Endodermal cell (in vitro differentiated cells): ENCODE measurements at regions not wholly inside any gene's neighbourhood (a gene's known extent, or its start where the extent isn't known, plus 50 kb on each side); places are given as distances from the start of the nearest gene placed in this dataset.

Source experiments
- DNase-seq: peaks from one replicate; pipeline ENCODE4 v3.0.0-alpha.2; 2017
- H3K27ac ChIP-seq: 2 replicates; pipeline ENCODE4 v1.5.1; 2013; ENCODE audit warnings: mild to moderate bottlenecking, low read depth, low read length, moderate library complexity
- H3K27me3 ChIP-seq: 2 replicates; pipeline ENCODE4 v1.6.1; 2013; ENCODE audit warnings: mild to moderate bottlenecking, low read length, moderate library complexity; ENCODE audit not compliant: insufficient read depth, control insufficient read depth, poor library complexity, severe bottlenecking
- H3K36me3 ChIP-seq: 2 replicates; pipeline ENCODE4 v1.7.0; 2013; ENCODE audit warnings: mild to moderate bottlenecking, low read length, moderate library complexity; ENCODE audit not compliant: control insufficient read depth, insufficient read depth
- H3K4me1 ChIP-seq: one replicate; pipeline ENCODE4 v1.7.0; 2013; ENCODE audit warnings: low read length; ENCODE audit not compliant: control insufficient read depth, insufficient read depth
- H3K4me3 ChIP-seq: 2 replicates; pipeline ENCODE4 v1.5.1; 2013; ENCODE audit warnings: mild to moderate bottlenecking, low read length, moderate library complexity
- H3K9ac ChIP-seq: 2 replicates; pipeline ENCODE4 v1.6.1; 2013; ENCODE audit warnings: mild to moderate bottlenecking, low read length, moderate library complexity; ENCODE audit not compliant: poor library complexity, severe bottlenecking; ENCODE audit errors: extremely low read depth
- H3K9me3 ChIP-seq: 2 replicates; pipeline ENCODE4 v1.6.1; 2013; ENCODE audit warnings: mild to moderate bottlenecking, low read length, moderate library complexity; ENCODE audit not compliant: control insufficient read depth
- H3K27ac Mint-ChIP-seq: 2 replicates; pipeline ENCODE4 v1.8.0; 2020; ENCODE audit warnings: mixed read lengths
- H3K27me3 Mint-ChIP-seq: 2 replicates; pipeline ENCODE4 v1.8.0; 2021; ENCODE audit warnings: mild to moderate bottlenecking, mixed read lengths; ENCODE audit not compliant: insufficient read depth
- H3K36me3 Mint-ChIP-seq: 2 replicates; pipeline ENCODE4 v1.8.0; 2020; ENCODE audit warnings: low read depth, mixed read lengths
- H3K4me1 Mint-ChIP-seq: 2 replicates; pipeline ENCODE4 v1.8.0; 2020; ENCODE audit warnings: mixed read lengths
- H3K4me3 Mint-ChIP-seq: 2 replicates; pipeline ENCODE4 v1.8.0; 2020; ENCODE audit warnings: mild to moderate bottlenecking, moderate library complexity, mixed read lengths
- H3K9me3 Mint-ChIP-seq: 2 replicates; pipeline ENCODE4 v1.8.0; 2020; ENCODE audit warnings: mild to moderate bottlenecking, mixed read lengths
- WGBS, 2 experiments: methylation state at CpG; one replicate each; pipeline versions ENCODE4 v1.1.5 to v1.1.7; 2013; ENCODE audit warnings: missing lambda C conversion rate in 2 of 2, mixed read lengths in 1 of 2; ENCODE audit not compliant: insufficient coverage in 1 of 2, insufficient read length in 1 of 2; 5-methylcytosine and 5-hydroxymethylcytosine counted together
- TF ChIP-seq, protein P1 (sequence below): fragments of 200-600 bp; sonication (generic); conservative IDR thresholded peaks from 2 replicates; pipeline ENCODE4 v1.5.0; 2021; ENCODE audit warnings: antibody characterized with exemption, mild to moderate bottlenecking

DNA sequence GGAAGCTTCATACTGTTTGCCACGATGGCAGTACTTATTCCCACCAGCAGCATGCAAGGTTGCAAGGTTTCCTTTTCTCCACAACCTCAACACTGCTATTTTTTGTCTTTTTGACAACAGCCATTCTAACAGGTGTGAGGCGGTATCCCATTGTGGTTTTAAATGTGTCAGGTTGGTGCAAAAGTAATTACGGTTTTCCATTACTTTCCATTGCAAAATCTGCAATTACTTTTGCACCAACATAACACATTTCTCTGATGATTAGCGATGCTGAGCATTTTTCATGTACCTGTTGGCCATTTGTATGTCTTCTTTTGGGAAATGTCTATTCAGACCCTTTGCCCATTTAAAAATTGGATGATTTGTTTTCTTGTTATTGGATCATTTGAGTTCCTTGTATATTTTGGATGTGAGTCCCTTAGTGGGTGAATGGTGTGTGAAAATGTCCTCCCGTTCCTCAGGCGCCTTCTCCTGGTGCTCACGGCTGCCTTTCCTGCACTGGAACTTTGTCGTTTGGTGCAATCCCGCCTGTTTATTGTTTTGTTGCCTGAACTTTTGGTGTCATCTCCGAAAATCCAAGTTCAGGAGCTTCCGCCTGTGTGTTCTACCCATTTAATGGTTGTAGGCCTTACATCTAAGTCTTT, 213.6 kb downstream of the KIF26A start:
- H3K4me1 ChIP-seq: no peaks in the 10 kb centered on the region
- WGBS, 2 experiments: 90 to 93% methylated on average over 10 of the region's 11 CpGs
- H3K36me3 Mint-ChIP-seq: no peaks in the 10 kb centered on the region
- no peak overlapping the region for H3K4me3 ChIP-seq
- DNase-seq: no peak
- no peaks in the 10 kb centered on the region for H3K4me1 Mint-ChIP-seq
- no peak overlapping the region for H3K27ac Mint-ChIP-seq
- TF ChIP-seq, protein P1, sequence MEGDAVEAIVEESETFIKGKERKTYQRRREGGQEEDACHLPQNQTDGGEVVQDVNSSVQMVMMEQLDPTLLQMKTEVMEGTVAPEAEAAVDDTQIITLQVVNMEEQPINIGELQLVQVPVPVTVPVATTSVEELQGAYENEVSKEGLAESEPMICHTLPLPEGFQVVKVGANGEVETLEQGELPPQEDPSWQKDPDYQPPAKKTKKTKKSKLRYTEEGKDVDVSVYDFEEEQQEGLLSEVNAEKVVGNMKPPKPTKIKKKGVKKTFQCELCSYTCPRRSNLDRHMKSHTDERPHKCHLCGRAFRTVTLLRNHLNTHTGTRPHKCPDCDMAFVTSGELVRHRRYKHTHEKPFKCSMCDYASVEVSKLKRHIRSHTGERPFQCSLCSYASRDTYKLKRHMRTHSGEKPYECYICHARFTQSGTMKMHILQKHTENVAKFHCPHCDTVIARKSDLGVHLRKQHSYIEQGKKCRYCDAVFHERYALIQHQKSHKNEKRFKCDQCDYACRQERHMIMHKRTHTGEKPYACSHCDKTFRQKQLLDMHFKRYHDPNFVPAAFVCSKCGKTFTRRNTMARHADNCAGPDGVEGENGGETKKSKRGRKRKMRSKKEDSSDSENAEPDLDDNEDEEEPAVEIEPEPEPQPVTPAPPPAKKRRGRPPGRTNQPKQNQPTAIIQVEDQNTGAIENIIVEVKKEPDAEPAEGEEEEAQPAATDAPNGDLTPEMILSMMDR: no peak
- H3K9ac ChIP-seq: no peak overlapping the region
- H3K27ac ChIP-seq: no peak overlapping the region
- no peaks in the 10 kb centered on the region for H3K27me3 ChIP-seq
- H3K4me3 Mint-ChIP-seq: no peak overlapping the region
- H3K9me3 ChIP-seq: no peaks in the 10 kb centered on the region
- H3K36me3 ChIP-seq: no peaks in the 10 kb centered on the region
- H3K9me3 Mint-ChIP-seq: no peaks in the 10 kb centered on the region
- no peaks in the 10 kb centered on the region for H3K27me3 Mint-ChIP-seq

DNA sequence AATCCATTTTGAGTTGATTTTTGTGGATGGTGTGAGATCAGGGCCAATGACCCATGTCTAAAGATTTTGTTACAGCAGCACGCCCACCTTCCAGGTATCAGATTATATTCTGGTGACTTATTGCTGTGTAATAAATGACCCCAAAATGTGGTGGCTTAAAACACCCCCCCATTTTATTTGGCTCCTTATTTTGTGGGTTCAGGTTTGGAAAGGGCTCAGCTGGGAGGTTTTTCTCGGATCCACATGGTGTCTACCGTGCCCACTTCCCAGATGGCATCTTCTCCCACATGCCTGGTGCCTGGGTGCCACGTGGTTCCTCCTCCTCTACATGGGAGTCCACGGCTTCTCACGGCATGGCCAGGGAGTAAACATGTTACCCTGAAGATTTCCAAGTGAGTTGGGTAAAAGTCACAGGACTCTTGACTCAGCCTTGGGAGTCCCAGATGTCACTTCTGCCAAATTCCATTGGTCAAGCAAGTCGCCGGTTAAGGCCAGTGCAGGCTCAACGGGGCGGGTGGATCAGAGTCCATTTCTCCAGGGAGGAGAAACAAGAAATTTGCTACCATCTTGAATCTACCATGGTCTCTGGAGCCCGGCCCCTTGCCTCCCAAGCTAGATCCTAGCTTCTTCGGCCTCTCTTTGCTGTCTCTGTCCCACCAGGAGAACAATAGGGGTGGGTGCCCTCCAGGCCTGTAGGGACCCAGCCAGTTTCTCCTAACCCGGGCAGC, 214.3 kb downstream of the KIF26A start:
- peak; percentile 29 for DNase-seq
- Mint-ChIP-seq H3K27ac (no peak overlapping the region), H3K36me3 (no peaks in the 10 kb centered on the region), H3K9me3 (no peaks in the 10 kb centered on the region), H3K27me3 (no peaks in the 10 kb centered on the region), H3K4me1 (no peaks in the 10 kb centered on the region), H3K4me3 (no peak overlapping the region)
- no peaks in the 10 kb centered on the region for H3K27me3 ChIP-seq
- no peak overlapping the region for H3K4me3 ChIP-seq
- WGBS, 2 experiments: 95 to 97% methylated on average over 7 to 13 of the region's 13 CpGs
- H3K36me3 ChIP-seq: no peaks in the 10 kb centered on the region
- H3K9ac ChIP-seq: no peak overlapping the region
- H3K9me3 ChIP-seq: no peaks in the 10 kb centered on the region
- no peaks in the 10 kb centered on the region for H3K4me1 ChIP-seq
- H3K27ac ChIP-seq: no peak overlapping the region
- TF ChIP-seq, protein P1: no peak

DNA sequence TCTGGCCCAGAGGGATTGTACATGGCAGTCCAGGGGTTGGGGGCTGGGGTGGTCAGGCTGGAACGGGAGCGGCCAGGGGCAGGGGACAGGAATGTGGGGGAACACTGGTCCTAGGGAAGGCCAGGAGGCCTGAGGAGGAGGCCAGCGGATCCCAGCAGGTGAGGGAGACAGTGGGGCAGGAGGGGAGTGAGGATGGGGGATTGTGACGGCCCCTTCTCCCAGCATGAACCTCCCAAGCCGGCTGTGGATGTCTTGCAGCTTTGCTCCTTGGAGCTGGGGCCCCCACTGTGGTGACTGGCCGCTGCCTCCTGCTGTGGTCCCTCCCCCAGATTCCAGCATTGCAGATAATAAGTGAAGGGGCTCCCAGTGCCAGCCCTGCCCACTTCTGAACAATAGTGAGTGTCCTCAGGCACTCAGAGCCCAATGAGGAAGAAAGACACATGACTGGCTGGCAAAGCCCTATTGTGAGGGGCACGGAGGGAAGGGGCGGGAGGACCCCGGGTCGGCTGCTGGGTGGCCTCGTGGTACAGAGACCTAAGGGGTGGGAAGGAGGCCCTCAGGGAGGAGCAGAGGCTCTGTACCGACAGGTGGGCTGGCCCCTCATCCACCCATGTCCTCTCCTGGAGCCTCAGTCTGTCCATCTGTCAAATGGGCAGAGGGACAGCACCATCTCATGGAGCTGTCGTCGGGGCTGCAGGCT, 215.0 kb downstream of the KIF26A start:
- no peak overlapping the region for H3K27ac Mint-ChIP-seq
- DNase-seq: peak; percentile 26

More for the DNA sequence above, 215.0 kb downstream of the KIF26A start:
- H3K27me3 ChIP-seq: no peaks in the 10 kb centered on the region
- no peaks in the 10 kb centered on the region for H3K4me1 ChIP-seq
- no peak overlapping the region for H3K27ac ChIP-seq
- H3K9ac ChIP-seq: no peak overlapping the region
- H3K4me1 Mint-ChIP-seq: no peaks in the 10 kb centered on the region
- H3K4me3 ChIP-seq: no peak overlapping the region
- H3K36me3 ChIP-seq: no peaks in the 10 kb centered on the region
- H3K9me3 Mint-ChIP-seq: no peaks in the 10 kb centered on the region
- H3K27me3 Mint-ChIP-seq: no peaks in the 10 kb centered on the region
- TF ChIP-seq, protein P1: no peak
- WGBS, 2 experiments: 91 to 94% methylated on average over 6 to 14 of the region's 14 CpGs
- no peaks in the 10 kb centered on the region for H3K9me3 ChIP-seq
- H3K36me3 Mint-ChIP-seq: no peaks in the 10 kb centered on the region
- H3K4me3 Mint-ChIP-seq: no peak overlapping the region
